Astrocyte of the spinal cord (primary cell): ENCODE measurements at regions not wholly inside any gene's neighbourhood (a gene's known extent, or its start where the extent isn't known, plus 50 kb on each side); places are given as distances from the start of the nearest gene placed in this dataset.

Source experiments
- DNase-seq: peaks from one replicate; pipeline ENCODE4 v3.0.0; 2011; ENCODE audit warnings: low read depth, low spot score
- H3K4me3 ChIP-seq: 2 replicates; pipeline ENCODE4 v1.5.1; 2011; ENCODE audit warnings: low read depth, mild to moderate bottlenecking, low read length, moderate library complexity
- CTCF ChIP-seq: IDR thresholded peaks from 2 replicates; pipeline ENCODE4 v1.5.1; 2012; ENCODE audit warnings: low read depth, mild to moderate bottlenecking, low read length, inconsistent platforms
- in situ Hi-C: cut with HindIII; loops from 2 replicates; pipeline ENCODE4 v1.10.0; 2017; ENCODE audit warnings: low sequenced_read_pairs

GRCh38 chr6:12392490-12392889 is 102.3 kb downstream of the EDN1 start:
- in situ Hi-C loops: no loop called here
- no peak overlapping the region for H3K4me3 ChIP-seq
- no peak for TF ChIP-seq CTCF
- DNase-seq: no peak

DNA sequence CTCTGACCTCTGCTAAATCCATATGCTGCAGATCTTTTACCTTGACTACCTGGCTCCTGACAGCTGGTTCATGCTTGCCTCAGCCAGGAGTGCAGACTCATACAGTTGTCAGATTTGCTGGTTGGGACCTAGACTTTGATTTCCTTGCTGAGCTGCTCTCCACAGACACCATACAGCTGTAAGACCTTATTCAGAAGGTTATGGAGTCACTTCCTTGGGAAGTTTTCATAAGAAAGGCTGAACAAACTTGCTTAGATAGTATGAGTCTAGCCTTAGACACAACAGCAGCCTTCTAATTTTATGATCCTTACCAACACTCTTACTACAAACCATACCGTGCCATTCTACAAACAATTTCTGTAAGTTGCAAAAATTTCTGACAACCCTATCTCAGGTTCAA is 102.9 kb downstream of the EDN1 start:
- TF ChIP-seq CTCF: no peak
- no peak for DNase-seq
- in situ Hi-C loops: no loop called here
- no peak overlapping the region for H3K4me3 ChIP-seq

GRCh38 chr6:12394170-12394569 is 104.0 kb downstream of the EDN1 start:
- no peak for DNase-seq
- in situ Hi-C loops: no loop called here
- no peak for TF ChIP-seq CTCF
- no peak overlapping the region for H3K4me3 ChIP-seq

DNA sequence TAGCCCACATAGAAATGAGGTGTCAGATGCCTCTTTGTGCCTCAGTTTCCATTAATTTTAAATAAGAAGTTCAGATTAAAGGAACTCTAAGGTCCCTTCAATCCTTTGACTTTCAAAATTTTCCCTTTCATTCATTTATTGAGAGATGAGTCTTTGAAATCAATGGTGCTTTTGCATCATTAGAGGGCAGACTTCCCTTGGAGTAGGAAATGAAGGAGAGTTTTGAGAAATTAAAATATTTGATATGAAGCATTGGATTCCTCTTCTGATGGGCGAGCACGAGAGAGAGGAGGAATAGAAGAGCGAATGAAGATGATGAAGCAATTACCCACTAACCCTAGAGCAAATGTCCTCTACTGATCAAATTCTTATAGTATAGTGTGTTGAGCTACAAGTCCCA is 105.7 kb downstream of the EDN1 start:
- DNase-seq: no peak
- TF ChIP-seq CTCF: peak; percentile 19
- H3K4me3 ChIP-seq: no peak overlapping the region
- in situ Hi-C loops: no loop called here

DNA sequence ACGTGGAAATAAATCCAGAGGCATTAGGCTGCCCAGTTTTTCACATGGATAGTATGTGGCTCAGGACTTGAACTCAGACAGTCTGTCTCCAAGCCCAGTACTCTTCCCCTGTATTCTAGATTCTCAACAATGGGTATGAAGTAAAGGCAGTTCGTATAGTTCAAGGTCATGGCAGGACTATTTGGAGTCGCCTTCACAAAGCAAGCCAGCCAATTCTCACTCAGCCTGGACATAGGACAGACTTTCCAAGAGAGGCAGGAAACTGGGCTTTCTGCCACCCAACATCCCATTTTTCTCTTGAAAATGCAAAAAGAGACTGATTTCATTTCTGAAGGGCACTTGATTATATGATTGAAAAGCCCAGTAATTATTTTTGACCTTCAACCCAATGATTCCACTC is 111.0 kb downstream of the EDN1 start:
- H3K4me3 ChIP-seq: no peak overlapping the region
- no peak for DNase-seq
- TF ChIP-seq CTCF: no peak
- in situ Hi-C loops: no loop called here

- in situ Hi-C loops: no loop called here
- no peak for TF ChIP-seq CTCF
- DNase-seq: peak; percentile 47
- no peak overlapping the region for H3K4me3 ChIP-seq
These were observed 113.2 kb downstream of the EDN1 start for GRCh38 chr6:12403201-12403826.
